ENCODE measurements at regions not wholly inside any gene's neighbourhood (a gene's known extent, or its start where the extent isn't known, plus 50 kb on each side); places are given as distances from the start of the nearest gene placed in this dataset.

DNA sequence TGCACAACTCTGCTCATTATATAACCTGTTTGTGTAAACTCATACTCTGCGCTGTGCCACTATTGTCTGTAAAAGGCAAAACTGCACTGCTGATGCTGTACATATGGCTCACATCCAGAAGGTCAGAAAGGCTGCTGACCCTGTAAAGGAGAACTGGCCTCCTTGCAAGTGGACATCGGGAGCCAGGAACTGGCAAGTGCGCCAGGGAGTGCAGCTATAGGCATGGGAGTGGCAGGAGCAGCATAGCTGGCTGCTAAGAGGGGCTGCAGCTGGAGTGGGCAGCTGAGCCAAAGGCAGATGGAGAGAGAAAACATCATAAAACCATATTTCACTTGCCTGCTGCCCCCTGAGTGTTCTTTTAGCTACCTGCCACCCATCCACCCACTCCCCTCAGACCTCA is 2183.4 kb upstream of the ACO1 start:
- Histone ChIP-seq H3K4me3 (replicated peaks in 1 of 3; ENCODE audit: insufficient read depth in 1 of 3, low read depth in 2 of 3, low read length in 3 of 3) (no peak overlapping the region), H3K27ac (ENCODE audit: extremely low read length, insufficient read depth, low read length) (no peak overlapping the region), H3K4me1 (ENCODE audit: insufficient read depth, low read length) (no peaks in the 10 kb centered on the region), H3K9me3 (ENCODE audit: low read length) (peaks cover 9% of the 10 kb centered on the region; the same call in 1 of the 2 replicates), H3K36me3 (replicated peaks in 1 of 2; ENCODE audit: control insufficient read depth in 1 of 2, insufficient read depth in 2 of 2, low read length in 2 of 2) (no peaks in the 10 kb centered on the region), H3K4me2 (ENCODE audit: low read depth, low read length) (no peak overlapping the region), H3K9ac (ENCODE audit: insufficient read depth, low read depth, low read length) (no peak overlapping the region), H3K79me2 (ENCODE audit: insufficient read depth, low read length) (no peaks in the 10 kb centered on the region), H3K27me3 (ENCODE audit: control insufficient read depth in 1 of 2, insufficient read depth in 2 of 2, low read length in 2 of 2) (no peaks in the 10 kb centered on the region), H4K20me1 (ENCODE audit: insufficient read depth, low read length) (no peaks in the 10 kb centered on the region), H2AFZ (ENCODE audit: low read length) (no peak overlapping the region)
- BruUV-seq (replicated peaks) = no TSS peak
- FAIRE-seq (no peak), DNase-seq (ENCODE audit: low spot score) (no peak), ATAC-seq (no peak)
- in situ Hi-C loops (cut with HindIII; ENCODE audit: extremely low pct_ligation_motif_present, low pct_unique_long_range_greater_than_20kb) (no loop called here), intact Hi-C loops (cut with micrococcal nuclease; ENCODE audit: unreplicated experiment) (no loop called here)
- ChIA-PET POLR2A (no interaction called here), CTCF (ENCODE audit: low intra/inter-chr PET ratio, low total read pairs) (no interaction called here)
- 10% methylated on average over 3 of the region's 3 CpGs for WGBS (ENCODE audit: low lambda C conversion rate)
- TF ChIP-seq, protein P1, sequence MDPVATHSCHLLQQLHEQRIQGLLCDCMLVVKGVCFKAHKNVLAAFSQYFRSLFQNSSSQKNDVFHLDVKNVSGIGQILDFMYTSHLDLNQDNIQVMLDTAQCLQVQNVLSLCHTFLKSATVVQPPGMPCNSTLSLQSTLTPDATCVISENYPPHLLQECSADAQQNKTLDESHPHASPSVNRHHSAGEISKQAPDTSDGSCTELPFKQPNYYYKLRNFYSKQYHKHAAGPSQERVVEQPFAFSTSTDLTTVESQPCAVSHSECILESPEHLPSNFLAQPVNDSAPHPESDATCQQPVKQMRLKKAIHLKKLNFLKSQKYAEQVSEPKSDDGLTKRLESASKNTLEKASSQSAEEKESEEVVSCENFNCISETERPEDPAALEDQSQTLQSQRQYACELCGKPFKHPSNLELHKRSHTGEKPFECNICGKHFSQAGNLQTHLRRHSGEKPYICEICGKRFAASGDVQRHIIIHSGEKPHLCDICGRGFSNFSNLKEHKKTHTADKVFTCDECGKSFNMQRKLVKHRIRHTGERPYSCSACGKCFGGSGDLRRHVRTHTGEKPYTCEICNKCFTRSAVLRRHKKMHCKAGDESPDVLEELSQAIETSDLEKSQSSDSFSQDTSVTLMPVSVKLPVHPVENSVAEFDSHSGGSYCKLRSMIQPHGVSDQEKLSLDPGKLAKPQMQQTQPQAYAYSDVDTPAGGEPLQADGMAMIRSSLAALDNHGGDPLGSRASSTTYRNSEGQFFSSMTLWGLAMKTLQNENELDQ (CRISPR knock-in tag; IDR thresholded peaks at IDR 0.05; ENCODE audit: borderline replicate concordance) = no peak
- TF ChIP-seq TBX3 (IDR thresholded peaks at IDR 0.05; ENCODE audit: borderline replicate concordance) (no peak), ZSCAN31 (CRISPR knock-in tag; IDR thresholded peaks at IDR 0.05; ENCODE audit: low read depth) (no peak), GFI1 (CRISPR knock-in tag; IDR thresholded peaks at IDR 0.05; ENCODE audit: borderline replicate concordance) (no peak), NCOA5 (CRISPR knock-in tag; IDR thresholded peaks at IDR 0.05) (no peak)

DNA sequence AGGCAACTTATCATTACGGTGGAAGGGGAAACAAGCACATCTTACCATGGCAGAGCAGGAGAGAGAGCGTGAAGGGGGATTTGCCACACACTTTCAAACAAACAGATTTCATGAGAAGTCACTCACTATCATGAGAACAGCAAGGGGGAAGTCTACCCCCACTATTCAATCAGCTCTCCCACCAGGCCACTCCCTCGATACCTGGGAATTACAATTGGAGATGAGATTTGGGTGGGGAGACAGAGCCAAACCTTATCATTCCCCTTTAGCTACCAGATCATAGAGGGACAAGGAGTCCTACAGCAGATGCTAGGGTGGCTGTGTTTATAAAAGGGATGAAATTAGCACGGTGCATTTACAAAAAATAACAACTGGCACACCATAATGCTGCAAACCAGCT is 2149.4 kb upstream of the ACO1 start:
- no peaks in the 10 kb centered on the region for H3K79me2 ChIP-seq (ENCODE audit: insufficient read depth, low read length)
- no peak overlapping the region for H3K27ac ChIP-seq (ENCODE audit: extremely low read length, insufficient read depth, low read length)
- no peaks in the 10 kb centered on the region for H3K9me3 ChIP-seq (ENCODE audit: low read length)
- in situ Hi-C loops (cut with HindIII; ENCODE audit: extremely low pct_ligation_motif_present, low pct_unique_long_range_greater_than_20kb) (no loop called here), intact Hi-C loops (cut with micrococcal nuclease; ENCODE audit: unreplicated experiment) (no loop called here)
- H3K4me3 ChIP-seq (replicated peaks in 1 of 3; ENCODE audit: insufficient read depth in 1 of 3, low read depth in 2 of 3, low read length in 3 of 3) = no peak overlapping the region
- no peaks in the 10 kb centered on the region for H3K4me1 ChIP-seq (ENCODE audit: insufficient read depth, low read length)
- WGBS (ENCODE audit: low lambda C conversion rate) = 0% methylated on average over 4 of the region's 4 CpGs
- FAIRE-seq (no peak), ATAC-seq (no peak), DNase-seq (ENCODE audit: low spot score) (no peak)
- no peaks in the 10 kb centered on the region for H3K36me3 ChIP-seq (replicated peaks in 1 of 2; ENCODE audit: control insufficient read depth in 1 of 2, insufficient read depth in 2 of 2, low read length in 2 of 2)
- H3K4me2 ChIP-seq (ENCODE audit: low read depth, low read length) = no peak overlapping the region
- TF ChIP-seq TBL1XR1 (IDR thresholded peaks at IDR 0.05; ENCODE audit: borderline replicate concordance, low read length, partially characterized antibody) (no peak), SIN3B (IDR thresholded peaks at IDR 0.05; ENCODE audit: low read length) (no peak)
- TF ChIP-seq, protein P2, sequence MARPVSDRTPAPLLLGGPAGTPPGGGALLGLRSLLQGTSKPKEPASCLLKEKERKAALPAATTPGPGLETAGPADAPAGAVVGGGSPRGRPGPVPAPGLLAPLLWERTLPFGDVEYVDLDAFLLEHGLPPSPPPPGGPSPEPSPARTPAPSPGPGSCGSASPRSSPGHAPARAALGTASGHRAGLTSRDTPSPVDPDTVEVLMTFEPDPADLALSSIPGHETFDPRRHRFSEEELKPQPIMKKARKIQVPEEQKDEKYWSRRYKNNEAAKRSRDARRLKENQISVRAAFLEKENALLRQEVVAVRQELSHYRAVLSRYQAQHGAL (CRISPR knock-in tag; IDR thresholded peaks at IDR 0.05; ENCODE audit: not compliant biosample characterization) = no peak
- H3K27me3 ChIP-seq (ENCODE audit: control insufficient read depth in 1 of 2, insufficient read depth in 2 of 2, low read length in 2 of 2) = no peaks in the 10 kb centered on the region
- H4K20me1 ChIP-seq (ENCODE audit: insufficient read depth, low read length) = no peaks in the 10 kb centered on the region
- POLR2A ChIA-PET = no interaction called here
- BruUV-seq (replicated peaks) = no TSS peak
- H2AFZ ChIP-seq (ENCODE audit: low read length) = no peak overlapping the region
- H3K9ac ChIP-seq (ENCODE audit: insufficient read depth, low read depth, low read length) = no peak overlapping the region
- CTCF ChIA-PET (ENCODE audit: low intra/inter-chr PET ratio, low total read pairs) = no interaction called here
